KOPT-K1 (cell line): ENCODE measurements at regions not wholly inside any gene's neighbourhood (a gene's known extent, or its start where the extent isn't known, plus 50 kb on each side); places are given as distances from the start of the nearest gene placed in this dataset.

Experiments used
- H3K27ac ChIP-seq: fragments of 200-600 bp; sonication (generic); 2 replicates; pipeline ENCODE4 v1.5.1; 2016; ENCODE audit warnings: antibody characterized with exemption, mild to moderate bottlenecking, low read depth, low read length; ENCODE audit not compliant: poor library complexity, severe bottlenecking
- H3K36me3 ChIP-seq: fragments of 200-600 bp; sonication (generic); 2 replicates; pipeline ENCODE4 v1.5.1; 2017; ENCODE audit warnings: antibody characterized with exemption, mild to moderate bottlenecking, low read length, moderate library complexity; ENCODE audit not compliant: insufficient read depth
- H3K9me3 ChIP-seq: fragments of 200-600 bp; sonication (generic); 2 replicates; pipeline ENCODE4 v1.5.1; 2017; ENCODE audit warnings: antibody characterized with exemption, low read length, mild to moderate bottlenecking; ENCODE audit not compliant: insufficient read depth, poor library complexity, severe bottlenecking

GRCh38 chr3:24769918-24770317, 275.3 kb upstream of the THRB start:
- H3K27ac ChIP-seq = no peak overlapping the region
- no peaks in the 10 kb centered on the region for H3K36me3 ChIP-seq
- no peaks in the 10 kb centered on the region for H3K9me3 ChIP-seq

- H3K36me3 ChIP-seq = no peaks in the 10 kb centered on the region
- H3K27ac ChIP-seq = no peak overlapping the region
- no peaks in the 10 kb centered on the region for H3K9me3 ChIP-seq
These were observed 279.1 kb upstream of the THRB start for GRCh38 chr3:24773798-24774197.

- H3K9me3 ChIP-seq = peaks cover 13% of the 10 kb centered on the region
- no peaks in the 10 kb centered on the region for H3K36me3 ChIP-seq
- no peak overlapping the region for H3K27ac ChIP-seq
These were observed 286.3 kb upstream of the THRB start for GRCh38 chr3:24780991-24781390.

GRCh38 chr3:24781454-24781853, 286.8 kb upstream of the THRB start:
- no peaks in the 10 kb centered on the region for H3K36me3 ChIP-seq
- no peak overlapping the region for H3K27ac ChIP-seq
- peaks cover 13% of the 10 kb centered on the region for H3K9me3 ChIP-seq

GRCh38 chr3:24793896-24794295, 299.2 kb upstream of the THRB start:
- H3K36me3 ChIP-seq = no peaks in the 10 kb centered on the region
- H3K9me3 ChIP-seq = no peaks in the 10 kb centered on the region
- H3K27ac ChIP-seq = no peak overlapping the region

GRCh38 chr3:24802614-24803013, 308.0 kb upstream of the THRB start:
- no peaks in the 10 kb centered on the region for H3K36me3 ChIP-seq
- no peaks in the 10 kb centered on the region for H3K9me3 ChIP-seq
- no peak overlapping the region for H3K27ac ChIP-seq

DNA sequence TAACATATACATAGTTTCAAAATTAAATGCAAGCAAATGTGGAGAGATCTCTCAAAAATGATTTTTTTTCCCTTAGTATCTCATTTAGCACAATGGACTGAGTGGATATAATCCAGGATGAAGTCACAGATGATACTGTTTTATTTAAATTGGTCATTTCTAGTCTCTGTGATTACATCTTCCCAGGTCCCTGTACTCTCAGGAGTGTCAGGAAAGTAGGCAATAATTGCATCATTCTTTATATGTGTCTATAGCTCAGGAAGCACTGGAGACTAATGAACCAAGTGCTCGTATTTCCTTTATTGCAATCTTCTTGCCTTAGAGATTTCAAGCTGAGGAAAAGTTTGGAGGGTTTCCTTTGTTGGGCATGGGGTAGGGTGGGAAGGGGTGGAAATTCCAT, 309.4 kb upstream of the THRB start:
- H3K9me3 ChIP-seq = no peaks in the 10 kb centered on the region
- no peaks in the 10 kb centered on the region for H3K36me3 ChIP-seq
- no peak overlapping the region for H3K27ac ChIP-seq

DNA sequence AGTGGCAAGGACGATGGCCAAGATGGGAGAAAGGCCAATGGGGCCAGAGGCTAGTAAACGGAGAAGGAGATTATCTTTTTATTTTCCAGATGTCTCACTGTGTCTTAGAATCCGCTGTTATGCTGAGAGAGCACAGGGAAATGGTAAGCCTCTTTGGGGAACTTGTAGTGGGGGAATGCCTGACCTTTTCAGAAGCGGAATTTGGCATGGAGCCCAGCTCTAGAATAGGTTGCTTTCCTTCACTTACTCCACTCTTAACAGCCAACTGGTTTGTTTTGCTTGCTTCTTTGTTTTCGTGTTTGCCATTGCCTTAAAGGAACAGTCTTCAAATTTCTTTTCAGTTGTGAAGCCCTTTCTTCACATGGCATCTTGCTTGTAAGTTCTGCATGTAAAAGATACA, 316.2 kb upstream of the THRB start:
- Histone ChIP-seq H3K27ac (no peak overlapping the region), H3K9me3 (no peaks in the 10 kb centered on the region), H3K36me3 (no peaks in the 10 kb centered on the region)

GRCh38 chr3:24812116-24812515, 317.5 kb upstream of the THRB start:
- no peaks in the 10 kb centered on the region for H3K9me3 ChIP-seq
- no peaks in the 10 kb centered on the region for H3K36me3 ChIP-seq
- no peak overlapping the region for H3K27ac ChIP-seq

GRCh38 chr3:24818055-24818454, 323.4 kb upstream of the THRB start:
- H3K36me3 ChIP-seq = no peaks in the 10 kb centered on the region
- H3K27ac ChIP-seq = no peak overlapping the region
- H3K9me3 ChIP-seq = no peaks in the 10 kb centered on the region

DNA sequence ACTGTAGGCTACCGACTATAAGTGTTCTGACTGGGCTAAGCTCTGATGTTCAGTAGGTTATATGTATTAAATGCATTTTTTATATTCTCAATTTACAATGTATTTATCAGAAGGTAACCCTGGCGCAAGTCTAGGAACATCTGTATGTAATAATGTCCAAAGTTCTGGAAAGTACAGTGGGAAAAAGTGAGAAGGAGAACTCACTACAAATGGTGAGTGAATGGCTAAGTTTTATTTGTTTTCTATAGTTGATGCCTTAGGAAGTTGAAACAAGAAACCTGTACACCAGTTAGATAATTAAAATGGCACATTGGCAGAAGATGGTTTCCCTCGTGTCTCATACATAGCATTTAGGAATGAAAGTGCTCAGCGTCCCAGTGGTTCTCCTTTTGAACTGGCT, 333.4 kb upstream of the THRB start:
- H3K9me3 ChIP-seq = no peaks in the 10 kb centered on the region
- no peak overlapping the region for H3K27ac ChIP-seq
- H3K36me3 ChIP-seq = no peaks in the 10 kb centered on the region

- Histone ChIP-seq H3K36me3 (no peaks in the 10 kb centered on the region), H3K9me3 (no peaks in the 10 kb centered on the region), H3K27ac (no peak overlapping the region)
These were observed 333.9 kb upstream of the THRB start for GRCh38 chr3:24828551-24828950.

GRCh38 chr3:24829011-24829581, 334.4 kb upstream of the THRB start:
- Histone ChIP-seq H3K27ac (no peak overlapping the region), H3K36me3 (no peaks in the 10 kb centered on the region), H3K9me3 (no peaks in the 10 kb centered on the region)

DNA sequence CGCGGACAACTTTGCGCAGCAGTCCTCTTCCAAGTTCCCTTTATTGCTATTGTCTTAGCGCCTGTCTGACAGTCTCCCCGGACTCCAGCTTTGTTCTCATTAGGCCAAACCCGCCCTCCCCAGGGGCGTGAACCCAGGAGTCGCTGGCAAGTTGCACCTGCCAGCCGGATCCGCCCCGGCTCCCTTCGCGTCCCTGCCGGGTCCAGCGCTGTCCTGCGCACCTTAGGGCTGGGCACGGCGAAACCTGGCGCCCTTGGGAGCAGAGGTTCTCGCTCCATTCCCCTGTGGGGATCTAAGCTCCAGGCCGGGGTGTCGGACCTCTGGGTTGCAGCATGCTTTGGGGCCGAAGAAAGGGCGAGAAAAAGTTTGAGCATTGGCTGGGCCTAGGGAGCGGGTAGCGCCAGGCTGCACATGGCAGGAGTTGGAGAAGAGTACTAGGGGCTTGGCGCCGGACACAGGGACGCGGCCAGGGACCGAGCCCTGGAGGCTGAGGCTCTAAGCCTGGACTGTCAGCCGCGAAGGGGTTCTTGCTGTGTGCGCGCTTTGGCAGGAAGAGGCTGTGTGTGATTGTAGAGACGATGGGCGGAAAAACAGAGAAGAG, 335.1 kb upstream of the THRB start:
- Histone ChIP-seq H3K9me3 (no peaks in the 10 kb centered on the region), H3K27ac (no peak overlapping the region), H3K36me3 (no peaks in the 10 kb centered on the region)

DNA sequence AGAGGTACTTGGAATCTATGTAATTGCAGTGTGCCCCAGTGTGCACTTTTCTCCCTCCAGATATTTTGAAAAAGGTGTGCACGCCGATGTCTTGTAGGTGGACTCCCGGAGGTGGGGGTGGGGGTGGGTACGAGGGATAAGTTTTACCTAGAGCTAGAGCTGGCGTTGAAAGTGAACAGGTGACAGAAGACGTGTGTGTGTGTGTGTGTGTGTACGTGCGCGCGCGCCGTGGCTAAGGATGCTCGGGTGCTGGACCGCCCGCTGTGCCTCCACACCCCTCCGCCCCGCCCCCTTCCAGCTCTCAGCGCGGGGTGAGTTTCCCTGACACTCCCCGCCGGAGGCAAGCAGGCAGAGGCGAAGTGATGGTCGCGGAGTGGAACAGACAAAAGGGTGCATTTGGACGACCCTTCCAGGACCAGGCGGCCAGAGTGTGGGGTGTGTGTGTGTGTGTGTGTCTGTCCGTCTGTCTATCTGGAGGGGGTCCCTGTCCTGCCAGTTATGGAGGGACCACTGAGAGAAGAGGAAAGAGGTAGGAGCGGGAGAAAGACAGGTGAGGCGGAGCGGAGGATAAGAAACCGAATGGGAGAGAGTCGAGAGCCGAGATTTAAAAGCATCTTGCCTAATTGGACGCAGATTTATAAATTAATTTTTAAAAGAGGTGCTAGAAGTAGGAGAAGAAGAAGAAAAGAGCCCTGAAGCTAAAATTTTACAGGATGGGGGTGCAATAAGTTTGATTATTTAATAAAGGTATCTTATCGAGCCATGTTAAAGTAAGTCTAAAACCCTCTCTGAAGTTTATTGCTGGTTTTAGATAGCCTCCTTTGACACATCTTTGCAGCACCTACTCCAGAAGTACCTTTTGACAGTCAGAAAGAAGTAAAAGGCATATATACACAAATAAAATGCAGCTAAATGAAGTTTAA, 335.8 kb upstream of the THRB start:
- Histone ChIP-seq H3K9me3 (no peaks in the 10 kb centered on the region), H3K36me3 (no peaks in the 10 kb centered on the region), H3K27ac (no peak overlapping the region)
